ENCODE measurements at regions not wholly inside any gene's neighbourhood (a gene's known extent, or its start where the extent isn't known, plus 50 kb on each side); places are given as distances from the start of the nearest gene placed in this dataset.

GRCh38 chr1:187313115-187313514, 484.4 kb downstream of the PLA2G4A start:
- peak in 1 of 14 donors; percentile 36 for DNase-seq

- no peak for DNase-seq
These were observed 497.8 kb downstream of the PLA2G4A start for GRCh38 chr1:187326557-187326956.

- DNase-seq = no peak
These were observed 507.9 kb downstream of the PLA2G4A start for GRCh38 chr1:187336441-187337168.

GRCh38 chr1:187338762-187339412, 510.1 kb downstream of the PLA2G4A start:
- DNase-seq = no peak

GRCh38 chr1:187342495-187342894, 513.7 kb downstream of the PLA2G4A start:
- no peak for DNase-seq

GRCh38 chr1:187374082-187374481, 545.3 kb downstream of the PLA2G4A start:
- DNase-seq = no peak

- DNase-seq = no peak
These were observed 546.0 kb downstream of the PLA2G4A start for GRCh38 chr1:187374742-187375141.

- DNase-seq = no peak
These were observed 554.6 kb downstream of the PLA2G4A start for GRCh38 chr1:187383366-187383765.

GRCh38 chr1:187384504-187384903, 555.8 kb downstream of the PLA2G4A start:
- DNase-seq = no peak

GRCh38 chr1:187390215-187390818, 561.6 kb downstream of the PLA2G4A start:
- DNase-seq = no peak

- DNase-seq = no peak
These were observed 567.5 kb downstream of the PLA2G4A start for GRCh38 chr1:187396226-187396625.

- DNase-seq = no peak
These were observed 568.4 kb downstream of the PLA2G4A start for GRCh38 chr1:187396929-187397796.

- DNase-seq = no peak
These were observed 579.7 kb downstream of the PLA2G4A start for GRCh38 chr1:187408212-187409004.

GRCh38 chr1:187409341-187409740, 580.6 kb downstream of the PLA2G4A start:
- no peak for DNase-seq

GRCh38 chr1:187411118-187411517, 582.4 kb downstream of the PLA2G4A start:
- no peak for DNase-seq

- no peak for DNase-seq
These were observed 584.8 kb downstream of the PLA2G4A start for GRCh38 chr1:187413405-187414169.

- no peak for DNase-seq
These were observed 586.3 kb downstream of the PLA2G4A start for GRCh38 chr1:187415065-187415464.

- no peak for DNase-seq
These were observed 588.8 kb downstream of the PLA2G4A start for GRCh38 chr1:187417520-187417919.

GRCh38 chr1:187433598-187433997, 604.8 kb downstream of the PLA2G4A start:
- DNase-seq = no peak

GRCh38 chr1:187442603-187443002, 613.9 kb downstream of the PLA2G4A start:
- no peak for DNase-seq

- DNase-seq = no peak
These were observed 615.2 kb downstream of the PLA2G4A start for GRCh38 chr1:187443939-187444338.

All from C1 segment of cervical spinal cord (tissue), 14 donors.